Breast epithelium (tissue), 4 donors: ENCODE measurements at regions not wholly inside any gene's neighbourhood (a gene's known extent, or its start where the extent isn't known, plus 50 kb on each side); places are given as distances from the start of the nearest gene placed in this dataset.

Experiments
- DNase-seq, 2 donors: peaks; one replicate each; pipeline ENCODE4 v3.0.0-alpha.2; 2019; ENCODE audit warnings: low spot score in 2 of 2
- H3K27ac ChIP-seq, 2 donors: fragments of 200-600 bp; sonication (generic) in 1 of 2; one replicate each; pipeline ENCODE4 v1.5.1; 2016 to 2019; ENCODE audit warnings: mild to moderate bottlenecking in 1 of 2
- H3K27me3 ChIP-seq, 2 donors: fragments of 200-600 bp; sonication (generic) in 1 of 2; one replicate each; pipeline versions ENCODE4 v1.5.1 to v1.6.0; 2017 to 2019; ENCODE audit warnings: control low read depth in 1 of 2, mild to moderate bottlenecking in 1 of 2
- H3K36me3 ChIP-seq: fragments of 200-600 bp; one replicate; pipeline ENCODE4 v1.5.1; 2019
- H3K4me1 ChIP-seq, 2 donors: fragments of 200-600 bp; sonication (generic); one replicate each; pipeline ENCODE4 v1.5.1; 2016 to 2019; ENCODE audit warnings: control low read depth in 1 of 2
- H3K4me3 ChIP-seq, 3 donors: fragments of 200-600 bp; sonication (generic); 1 replicate in 2 of 3; 2 replicates in 1 of 3; pipeline ENCODE4 v1.5.1; 2016 to 2019; ENCODE audit warnings: mild to moderate bottlenecking in 3 of 3, moderate library complexity in 2 of 3
- H3K9me3 ChIP-seq, 2 donors: fragments of 200-600 bp; sonication (generic) in 1 of 2; one replicate each; pipeline ENCODE4 v1.5.1; 2016 to 2019; ENCODE audit warnings: control low read depth in 1 of 2
- CTCF ChIP-seq, 3 donors: fragments of 450-650 bp; IDR thresholded peaks; one replicate each; pipeline ENCODE4 v1.5.1; 2016 to 2017; ENCODE audit warnings: antibody characterized with exemption in 3 of 3, mild to moderate bottlenecking in 3 of 3, moderate library complexity in 3 of 3
- POLR2A ChIP-seq: fragments of 450-650 bp; IDR thresholded peaks from one replicate; pipeline ENCODE4 v1.6.1; 2016; ENCODE audit warnings: antibody characterized with exemption, mild to moderate bottlenecking, moderate library complexity
- POLR2AphosphoS5 ChIP-seq, 3 donors: sonication (generic); formaldehyde crosslinking; IDR thresholded peaks; one replicate each; pipeline ENCODE4 v1.6.1; 2017; ENCODE audit warnings: antibody characterized with exemption in 3 of 3
- intact Hi-C: fragments of 100-400 bp; cut with DNase I; formaldehyde crosslinking; loops from one replicate; pipeline ENCODE4 v1.15.1; 2023; ENCODE audit warnings: low total_unique reads

GRCh38 chr22:34000879-34001526, 80.7 kb upstream of the LARGE1 start:
- Histone ChIP-seq H3K27ac (no peak overlapping the region), H3K4me1 (no peaks in the 10 kb centered on the region), H3K27me3 (no peaks in the 10 kb centered on the region), H3K9me3 (peaks cover 11 to 19% of the 10 kb centered on the region in 2 donors), H3K36me3 (no peaks in the 10 kb centered on the region), H3K4me3 (no peak overlapping the region)
- intact Hi-C loops: no loop called here
- TF ChIP-seq POLR2AphosphoS5 (IDR thresholded peaks at IDR 0.05) (no peak), CTCF (IDR thresholded peaks at IDR 0.05) (no peak), POLR2A (no peak)
- no peak for DNase-seq

GRCh38 chr22:34001701-34002466, 81.6 kb upstream of the LARGE1 start:
- H3K27ac ChIP-seq: no peak overlapping the region
- no peak overlapping the region for H3K4me3 ChIP-seq
- H3K4me1 ChIP-seq: no peaks in the 10 kb centered on the region
- DNase-seq: no peak
- TF ChIP-seq CTCF (IDR thresholded peaks at IDR 0.05) (no peak), POLR2A (no peak), POLR2AphosphoS5 (IDR thresholded peaks at IDR 0.05) (no peak)
- H3K9me3 ChIP-seq: peaks cover 11 to 26% of the 10 kb centered on the region in 2 donors
- intact Hi-C loops: no loop called here
- no peaks in the 10 kb centered on the region for H3K27me3 ChIP-seq
- no peaks in the 10 kb centered on the region for H3K36me3 ChIP-seq

- intact Hi-C loops: no loop called here
- no peak overlapping the region for H3K4me3 ChIP-seq
- no peaks in the 10 kb centered on the region for H3K27me3 ChIP-seq
- no peaks in the 10 kb centered on the region for H3K4me1 ChIP-seq
- DNase-seq: no peak
- no peak overlapping the region for H3K27ac ChIP-seq
- no peaks in the 10 kb centered on the region for H3K36me3 ChIP-seq
- TF ChIP-seq POLR2AphosphoS5 (IDR thresholded peaks at IDR 0.05): no peak
- no peak for TF ChIP-seq CTCF (IDR thresholded peaks at IDR 0.05)
- TF ChIP-seq POLR2A: no peak
- peaks cover 11 to 26% of the 10 kb centered on the region in 2 donors for H3K9me3 ChIP-seq
Measured at GRCh38 chr22:34004058-34004457, 83.8 kb upstream of the LARGE1 start.

- DNase-seq: no peak
- H3K36me3 ChIP-seq: no peaks in the 10 kb centered on the region
- no peak overlapping the region for H3K27ac ChIP-seq
- H3K9me3 ChIP-seq: peaks cover 7 to 36% of the 10 kb centered on the region in 2 donors
- TF ChIP-seq POLR2A (no peak), CTCF (IDR thresholded peaks at IDR 0.05) (no peak)
- no peaks in the 10 kb centered on the region for H3K4me1 ChIP-seq
- H3K4me3 ChIP-seq: no peak overlapping the region
- H3K27me3 ChIP-seq: peaks cover 0 to 3% of the 10 kb centered on the region in 2 donors
- intact Hi-C loops: no loop called here
Measured at GRCh38 chr22:34010259-34010658, 90.0 kb upstream of the LARGE1 start.

- TF ChIP-seq POLR2AphosphoS5 (IDR thresholded peaks at IDR 0.05) (no peak), CTCF (IDR thresholded peaks at IDR 0.05) (no peak), POLR2A (no peak)
- intact Hi-C loops: no loop called here
- Histone ChIP-seq H3K27me3 (no peaks in the 10 kb centered on the region), H3K27ac (no peak overlapping the region), H3K9me3 (peaks cover 3 to 35% of the 10 kb centered on the region in 2 donors), H3K4me3 (no peak overlapping the region), H3K36me3 (no peaks in the 10 kb centered on the region), H3K4me1 (no peaks in the 10 kb centered on the region)
- DNase-seq: no peak
Measured at GRCh38 chr22:34015642-34016041, 95.4 kb upstream of the LARGE1 start.
